Stimulated activated CD4-positive, alpha-beta T cell treated with anti-CD3 and anti-CD28 coated beads, TNF-alpha, amount 100 ng/mL, for 4 hours (primary cell): ENCODE measurements at regions not wholly inside any gene's neighbourhood (a gene's known extent, or its start where the extent isn't known, plus 50 kb on each side); places are given as distances from the start of the nearest gene placed in this dataset.
"Not testable (repeated sequence)": the region's sequence is repeated elsewhere in the genome, so short reads cannot be mapped to it uniquely, and the experiment has no call there.

Source experiments
- DNase-seq, 3 experiments: peaks; one replicate each; pipeline ENCODE4 v3.0.0-alpha.2; 2020; ENCODE audit warnings: low read depth in 3 of 3

GRCh38 chr1:34369701-34370455, 193.2 kb downstream of the C1orf94 start:
- DNase-seq = no peak

GRCh38 chr1:34370748-34371147, 194.0 kb downstream of the C1orf94 start:
- DNase-seq = no peak

- not testable (repeated sequence) for DNase-seq
These were observed 194.5 kb downstream of the C1orf94 start for GRCh38 chr1:34371179-34371578.

- no peak for DNase-seq
These were observed 195.3 kb downstream of the C1orf94 start for GRCh38 chr1:34371829-34372532.

GRCh38 chr1:34372891-34373290, 196.2 kb downstream of the C1orf94 start:
- no peak for DNase-seq

GRCh38 chr1:34373912-34374311, 197.2 kb downstream of the C1orf94 start:
- no peak for DNase-seq

GRCh38 chr1:34376531-34376930, 199.8 kb downstream of the C1orf94 start:
- DNase-seq = no peak

GRCh38 chr1:34378968-34379856, 202.5 kb downstream of the C1orf94 start:
- no peak for DNase-seq

- no peak for DNase-seq
These were observed 203.2 kb downstream of the C1orf94 start for GRCh38 chr1:34379911-34380310.

GRCh38 chr1:34380526-34381124, 203.9 kb downstream of the C1orf94 start:
- no peak for DNase-seq

GRCh38 chr1:34389974-34390373, 213.3 kb downstream of the C1orf94 start:
- no peak for DNase-seq

GRCh38 chr1:34396042-34396441, 219.3 kb downstream of the C1orf94 start:
- DNase-seq = no peak

GRCh38 chr1:34398241-34398915, 221.7 kb downstream of the C1orf94 start:
- DNase-seq = no peak

- DNase-seq = no peak
These were observed 222.2 kb downstream of the C1orf94 start for GRCh38 chr1:34398916-34399275.

GRCh38 chr1:34400675-34401074, 224.0 kb downstream of the C1orf94 start:
- DNase-seq = no peak

- no peak for DNase-seq
These were observed 226.4 kb downstream of the C1orf94 start for GRCh38 chr1:34403156-34403555.

GRCh38 chr1:34404804-34405203, 228.1 kb downstream of the C1orf94 start:
- DNase-seq = no peak

GRCh38 chr1:34405266-34405959, 228.7 kb downstream of the C1orf94 start:
- no peak for DNase-seq

GRCh38 chr1:34406377-34406776, 229.7 kb downstream of the C1orf94 start:
- DNase-seq = no peak

GRCh38 chr1:34406833-34407539, 230.3 kb downstream of the C1orf94 start:
- DNase-seq = no peak
